ACC112 (cell line): ENCODE measurements at regions not wholly inside any gene's neighbourhood (a gene's known extent, or its start where the extent isn't known, plus 50 kb on each side); places are given as distances from the start of the nearest gene placed in this dataset.
"Not testable (repeated sequence)": the region's sequence is repeated elsewhere in the genome, so short reads cannot be mapped to it uniquely, and the experiment has no call there.

Experiments used
- H2AFZ ChIP-seq: fragments of 200-600 bp; sonication (generic); one replicate; pipeline ENCODE4 v1.6.0; 2017; ENCODE audit warnings: antibody characterized with exemption, low read length; ENCODE audit not compliant: unreplicated experiment
- H3K27ac ChIP-seq: fragments of 200-600 bp; sonication (generic); 2 replicates; pipeline ENCODE4 v1.5.1; 2014; ENCODE audit warnings: low read depth, mild to moderate bottlenecking, antibody characterized with exemption, low read length, moderate library complexity
- H3K27me3 ChIP-seq: fragments of 200-600 bp; sonication (generic); 2 replicates; pipeline ENCODE4 v1.6.1; 2014; ENCODE audit warnings: mild to moderate bottlenecking, antibody characterized with exemption, low read length, moderate library complexity, mixed read lengths; ENCODE audit not compliant: insufficient read depth
- H3K36me3 ChIP-seq: fragments of 200-600 bp; sonication (generic); 2 replicates; pipeline ENCODE4 v1.6.1; 2016; ENCODE audit warnings: mild to moderate bottlenecking, antibody characterized with exemption, low read length, moderate library complexity, mixed read lengths; ENCODE audit not compliant: insufficient read depth
- H3K4me1 ChIP-seq: fragments of 200-600 bp; sonication (generic); one replicate; pipeline ENCODE4 v1.6.1; 2016; ENCODE audit warnings: low read length, mixed read lengths; ENCODE audit not compliant: insufficient read depth, unreplicated experiment, control insufficient read depth
- H3K4me3 ChIP-seq: fragments of 200-600 bp; sonication (generic); 2 replicates; pipeline ENCODE4 v1.5.1; 2014; ENCODE audit warnings: mild to moderate bottlenecking, low read depth, low read length
- H3K79me2 ChIP-seq: fragments of 200-600 bp; sonication (generic); one replicate; pipeline ENCODE4 v1.6.0; 2016; ENCODE audit warnings: low read length; ENCODE audit not compliant: control insufficient read depth, unreplicated experiment, insufficient read depth

DNA sequence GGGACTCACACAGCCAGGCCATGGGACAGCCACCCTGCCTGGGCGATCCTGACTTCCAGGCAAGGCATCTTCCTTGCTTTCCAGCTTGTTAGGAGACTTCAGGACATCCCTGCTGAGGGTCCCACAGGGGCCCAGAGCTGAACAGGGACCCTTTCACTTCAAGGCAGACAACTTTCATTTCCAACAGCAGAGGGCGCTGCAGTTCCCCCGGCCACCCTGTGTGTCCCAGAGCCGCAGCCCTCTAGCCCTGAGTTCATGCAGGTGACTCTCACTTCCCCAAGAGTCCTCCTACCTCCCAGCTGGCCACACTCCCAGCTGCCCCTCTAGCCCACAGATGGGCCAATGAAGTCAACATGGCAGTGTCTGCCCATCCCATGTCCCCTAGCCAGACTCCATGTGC, 1556.0 kb downstream of the FOXD4L5 start:
- not testable (repeated sequence) for H3K4me1 ChIP-seq, H3K27ac ChIP-seq, H3K79me2 ChIP-seq, H3K4me3 ChIP-seq, H2AFZ ChIP-seq, H3K27me3 ChIP-seq, H3K36me3 ChIP-seq

DNA sequence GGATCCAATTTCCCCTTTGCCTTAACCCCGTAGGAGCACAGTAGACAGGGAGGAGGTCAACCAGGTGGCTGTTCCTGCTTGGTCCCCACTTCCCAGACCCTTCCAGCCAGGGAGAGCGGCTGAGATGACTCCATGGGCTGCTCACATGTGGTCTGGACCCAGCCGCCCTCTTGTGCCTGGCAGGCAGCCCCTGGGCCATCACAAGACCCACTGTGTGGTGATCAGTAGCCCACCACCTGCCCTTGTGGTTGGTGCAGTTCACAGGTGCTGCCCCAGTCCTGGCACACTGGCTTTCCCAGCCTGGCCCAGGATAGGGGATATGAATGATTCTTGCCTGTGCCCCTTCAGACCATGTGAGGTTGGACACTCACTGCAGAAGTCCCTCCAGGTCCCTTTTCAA, 1556.7 kb downstream of the FOXD4L5 start:
- no peaks in the 10 kb centered on the region for H3K4me1 ChIP-seq
- H3K27ac ChIP-seq = no peak overlapping the region
- H3K27me3 ChIP-seq = no peaks in the 10 kb centered on the region
- H3K79me2 ChIP-seq = no peaks in the 10 kb centered on the region
- no peak overlapping the region for H3K4me3 ChIP-seq
- H3K36me3 ChIP-seq = no peaks in the 10 kb centered on the region
- H2AFZ ChIP-seq = no peak overlapping the region

DNA sequence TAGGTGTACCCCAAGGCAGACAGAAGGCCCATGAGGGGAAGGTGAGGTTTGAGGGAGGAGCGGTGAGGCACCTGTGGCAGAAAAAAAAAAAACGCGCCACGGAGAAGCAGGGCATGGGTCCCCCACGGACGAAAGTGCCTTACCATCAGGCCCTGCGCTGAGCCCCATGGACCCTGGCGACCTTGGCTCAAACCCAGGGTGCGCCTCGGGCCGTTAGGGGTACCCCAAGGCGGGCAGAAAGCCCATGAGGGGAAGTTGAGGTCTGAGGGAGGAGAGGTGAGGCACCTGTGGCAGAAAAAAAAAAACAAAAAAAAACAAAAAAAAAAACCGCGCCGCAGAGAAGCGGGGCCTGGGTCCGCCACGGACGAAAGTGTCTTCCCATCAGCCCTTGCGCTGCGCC, 1576.7 kb downstream of the FOXD4L5 start:
- not testable (repeated sequence) for H3K27me3 ChIP-seq, H3K4me1 ChIP-seq, H2AFZ ChIP-seq, H3K79me2 ChIP-seq, H3K4me3 ChIP-seq, H3K36me3 ChIP-seq, H3K27ac ChIP-seq

DNA sequence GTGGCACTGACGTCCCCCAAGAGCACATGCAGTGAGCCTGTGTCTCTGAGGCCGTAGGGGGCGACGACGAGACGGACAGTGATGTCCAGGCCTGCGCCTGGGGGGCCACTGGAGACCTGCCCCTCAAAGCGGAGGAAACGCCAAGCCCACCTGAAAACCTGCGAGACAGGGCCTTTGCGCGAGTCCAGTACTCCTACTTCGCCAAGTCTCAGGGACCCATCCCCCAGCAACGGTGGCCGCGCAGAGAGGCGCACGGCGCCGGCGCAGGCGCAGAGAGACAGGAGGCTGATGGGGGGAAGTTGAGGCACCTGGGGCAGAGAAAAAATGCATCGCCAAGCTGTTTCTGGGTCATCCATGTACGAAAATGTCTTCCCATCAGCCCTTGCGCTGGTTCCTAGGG, 1580.6 kb downstream of the FOXD4L5 start:
- H2AFZ ChIP-seq, H3K36me3 ChIP-seq, H3K27ac ChIP-seq, H3K4me3 ChIP-seq, H3K27me3 ChIP-seq, H3K79me2 ChIP-seq, H3K4me1 ChIP-seq: not testable (repeated sequence)

DNA sequence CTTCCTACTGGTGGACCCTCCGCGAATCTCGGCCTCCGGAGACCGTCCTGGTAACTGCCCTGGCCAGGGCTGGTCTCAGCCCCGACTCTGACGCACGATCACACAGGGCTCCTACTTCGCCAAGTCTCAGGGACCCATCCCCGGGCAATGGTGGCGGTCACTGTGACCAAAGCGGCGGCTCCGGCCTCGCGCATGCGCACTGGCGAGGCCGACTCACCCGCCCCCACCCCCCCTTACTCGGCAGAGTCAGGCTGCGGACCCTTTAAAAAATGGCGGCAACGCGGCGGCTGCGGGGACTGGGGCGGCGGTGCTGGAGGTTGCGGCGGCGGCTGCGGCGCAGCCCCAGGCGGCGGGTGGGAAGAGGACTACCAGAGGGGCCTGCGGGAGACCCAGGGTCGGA, 1581.3 kb downstream of the FOXD4L5 start:
- not testable (repeated sequence) for H3K27ac ChIP-seq, H3K36me3 ChIP-seq, H3K79me2 ChIP-seq, H2AFZ ChIP-seq, H3K4me1 ChIP-seq, H3K4me3 ChIP-seq, H3K27me3 ChIP-seq

DNA sequence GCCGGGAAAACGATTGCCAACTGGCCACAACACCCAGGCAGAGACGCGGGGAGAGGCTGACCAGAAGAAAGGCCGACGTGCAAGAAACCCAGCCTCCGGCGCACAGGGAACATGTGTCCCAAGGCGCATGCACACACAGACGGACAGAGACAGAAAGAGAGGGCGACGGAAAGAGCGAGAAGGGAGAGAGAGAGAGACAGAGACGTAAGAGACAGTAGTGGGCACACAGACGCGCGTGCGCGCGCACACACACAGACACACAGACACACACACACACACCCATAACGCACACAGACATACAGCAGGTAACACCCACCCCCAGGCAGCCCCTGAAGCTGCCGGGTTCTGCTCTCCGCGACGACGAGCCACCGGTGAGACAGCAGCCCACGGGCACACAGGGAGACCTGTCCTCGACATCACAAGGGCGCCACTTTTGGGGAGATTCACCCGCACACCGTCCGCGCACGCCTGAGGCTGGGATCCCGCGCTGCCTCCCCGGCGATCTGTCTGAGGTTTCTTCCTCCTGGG, 1581.8 kb downstream of the FOXD4L5 start:
- H3K4me3 ChIP-seq, H3K27ac ChIP-seq, H3K36me3 ChIP-seq, H3K27me3 ChIP-seq, H3K79me2 ChIP-seq, H2AFZ ChIP-seq, H3K4me1 ChIP-seq: not testable (repeated sequence)
